ENCODE measurements at regions not wholly inside any gene's neighbourhood (a gene's known extent, or its start where the extent isn't known, plus 50 kb on each side); places are given as distances from the start of the nearest gene placed in this dataset.

GRCh38 chr22:44648085-44648820, 53.8 kb upstream of the PRR5 start (continued):
- TF ChIP-seq ZBTB40 (IDR thresholded peaks at IDR 0.05; ENCODE audit: borderline replicate concordance) (no peak), ZNF24 (IDR thresholded peaks at IDR 0.05) (no peak), POLR2A (IDR thresholded peaks at IDR 0.05; ENCODE audit: low read depth, low read length) (no peak), BRCA1 (IDR thresholded peaks at IDR 0.05; ENCODE audit: low read depth, low read length) (no peak), ZNF592 (IDR thresholded peaks at IDR 0.05) (no peak), POLR2AphosphoS5 (IDR thresholded peaks at IDR 0.05; ENCODE audit: low read length) (no peak), E2F4 (IDR thresholded peaks at IDR 0.05; ENCODE audit: low read depth, low read length) (no peak), CREM (IDR thresholded peaks at IDR 0.05; ENCODE audit: low read depth) (no peak), DPF2 (IDR thresholded peaks at IDR 0.05) (no peak), RCOR1 (conservative IDR thresholded peaks at IDR 0.05; ENCODE audit: low read depth, low read length) (no peak)
